ENCODE measurements at regions not wholly inside any gene's neighbourhood (a gene's known extent, or its start where the extent isn't known, plus 50 kb on each side); places are given as distances from the start of the nearest gene placed in this dataset.
"Not testable (repeated sequence)": the region's sequence is repeated elsewhere in the genome, so short reads cannot be mapped to it uniquely, and the experiment has no call there.

GRCh38 chr22:48486134-48486532 lies 1341.5 kb downstream of the BRD1 start:
- no peak for DNase-seq

GRCh38 chr22:48485149-48486133 lies 1342.2 kb downstream of the BRD1 start:
- no peak for DNase-seq

GRCh38 chr22:48483764-48484528 lies 1343.7 kb downstream of the BRD1 start:
- DNase-seq, result no peak

GRCh38 chr22:48482771-48483170 lies 1344.9 kb downstream of the BRD1 start:
- no peak for DNase-seq

DNA sequence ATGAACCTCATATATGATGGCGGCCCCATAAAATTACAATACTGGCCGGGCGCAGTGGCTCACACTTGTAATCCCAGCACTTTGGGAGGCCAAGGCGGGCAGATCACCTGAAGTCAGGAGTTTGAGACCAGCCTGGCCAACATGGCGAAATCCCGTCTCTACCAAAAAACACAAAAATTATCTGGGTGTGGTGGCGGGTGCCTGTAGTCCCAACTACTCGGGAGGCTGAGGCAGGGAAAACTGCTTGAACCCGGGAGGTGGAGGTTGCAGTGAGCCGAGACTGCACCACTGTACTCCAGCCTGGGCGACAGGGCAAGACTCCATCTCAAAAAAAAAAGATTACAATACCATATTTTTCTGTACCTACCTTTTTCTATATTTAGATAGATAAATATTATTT lies 1345.5 kb downstream of the BRD1 start:
- DNase-seq, result not testable (repeated sequence)

DNA sequence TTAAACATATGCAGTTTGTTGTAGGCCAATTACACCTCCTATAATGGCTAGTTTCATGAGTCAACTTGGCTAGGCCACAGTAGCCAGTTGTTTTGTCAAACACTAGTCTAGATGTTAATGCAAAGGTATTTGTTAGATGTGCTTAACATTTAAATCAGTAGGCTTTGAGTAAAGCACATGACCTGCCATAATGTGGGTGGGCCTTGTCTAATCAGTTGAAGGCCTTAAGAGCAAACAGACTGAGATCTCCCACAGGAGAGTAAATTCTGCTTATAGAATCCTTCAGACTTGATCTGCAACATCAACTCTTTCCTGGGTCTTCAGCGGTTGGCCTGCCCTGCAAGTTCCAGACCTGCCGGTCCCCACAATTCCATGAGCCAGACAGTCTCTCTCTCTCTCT lies 1345.9 kb downstream of the BRD1 start:
- no peak for DNase-seq

- DNase-seq, result no peak
These were observed 1349.0 kb downstream of the BRD1 start for GRCh38 chr22:48478529-48479265.

GRCh38 chr22:48478124-48478523 lies 1349.5 kb downstream of the BRD1 start:
- no peak for DNase-seq

GRCh38 chr22:48477031-48477721 lies 1350.5 kb downstream of the BRD1 start:
- DNase-seq, result no peak

DNA sequence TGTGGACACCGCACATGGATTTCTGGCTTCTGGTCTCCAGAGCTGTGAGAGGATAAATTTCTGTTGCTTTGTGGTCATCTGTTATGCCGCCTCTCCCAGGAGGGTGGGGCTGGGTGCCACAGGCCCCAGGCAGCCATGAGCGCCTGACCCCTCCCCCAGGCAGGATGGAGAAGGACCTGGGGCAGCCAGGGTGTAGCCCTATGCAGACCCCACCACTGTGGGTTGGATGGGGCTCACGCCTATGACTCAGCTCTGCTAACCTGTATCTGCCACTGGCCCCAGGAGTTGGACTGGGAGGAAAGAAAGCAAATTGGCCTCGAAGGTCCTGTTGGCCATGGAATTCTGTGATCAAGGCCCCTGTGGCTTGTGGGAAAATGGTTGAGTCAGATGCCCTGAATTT lies 1351.1 kb downstream of the BRD1 start:
- DNase-seq, result no peak

DNA sequence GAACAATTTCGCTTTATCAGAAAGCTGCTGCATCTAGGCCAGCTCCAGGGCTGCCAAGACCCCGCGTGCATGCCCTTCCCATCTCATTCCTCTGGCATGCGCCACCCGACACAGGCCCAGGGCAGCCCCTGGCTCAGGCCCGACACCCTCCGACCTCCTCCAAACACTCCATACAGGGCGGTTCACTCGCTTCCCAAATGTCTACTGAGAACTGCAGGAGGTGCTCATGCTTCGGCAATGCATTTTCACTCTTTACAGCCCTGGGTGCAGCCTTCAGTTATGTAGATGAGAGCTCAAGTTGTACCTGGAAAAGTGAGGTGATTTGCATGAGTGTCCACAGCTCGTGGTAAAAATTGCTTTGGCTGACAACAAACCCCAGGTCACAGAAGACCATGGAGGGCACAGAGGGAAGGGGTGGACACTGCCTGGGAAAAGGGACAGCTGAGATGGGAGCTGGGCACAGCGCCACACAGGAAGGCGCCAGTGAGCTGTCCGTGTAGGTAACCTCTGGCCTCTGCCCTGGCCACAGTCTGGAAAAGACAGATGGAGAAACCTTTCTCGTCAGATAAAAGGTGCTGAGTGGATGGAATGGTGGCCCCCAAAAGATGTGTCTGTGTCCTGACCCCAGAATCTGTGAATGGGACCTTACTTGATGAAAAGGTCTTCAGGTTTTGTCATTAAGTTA lies 1351.9 kb downstream of the BRD1 start:
- DNase-seq, result no peak

DNA sequence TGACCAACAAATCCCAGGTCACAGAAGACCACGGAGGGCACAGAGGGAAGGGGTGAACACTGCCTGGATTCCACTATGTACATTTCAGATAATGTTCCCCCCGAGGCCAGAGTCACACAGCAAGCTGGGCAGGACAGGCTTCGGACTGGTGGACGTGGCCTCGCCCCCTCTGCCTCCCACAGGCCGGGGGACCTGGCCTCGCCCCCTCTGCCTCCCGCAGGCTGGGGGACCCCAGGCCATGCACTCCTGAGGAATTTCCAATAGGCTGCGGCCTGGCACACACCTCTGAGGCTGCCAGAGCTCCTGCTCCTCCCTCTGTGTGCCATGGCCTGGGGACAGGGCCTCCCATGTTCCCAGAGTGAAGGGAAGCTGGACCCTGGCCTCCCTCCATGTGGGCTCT lies 1352.8 kb downstream of the BRD1 start:
- no peak for DNase-seq

DNA sequence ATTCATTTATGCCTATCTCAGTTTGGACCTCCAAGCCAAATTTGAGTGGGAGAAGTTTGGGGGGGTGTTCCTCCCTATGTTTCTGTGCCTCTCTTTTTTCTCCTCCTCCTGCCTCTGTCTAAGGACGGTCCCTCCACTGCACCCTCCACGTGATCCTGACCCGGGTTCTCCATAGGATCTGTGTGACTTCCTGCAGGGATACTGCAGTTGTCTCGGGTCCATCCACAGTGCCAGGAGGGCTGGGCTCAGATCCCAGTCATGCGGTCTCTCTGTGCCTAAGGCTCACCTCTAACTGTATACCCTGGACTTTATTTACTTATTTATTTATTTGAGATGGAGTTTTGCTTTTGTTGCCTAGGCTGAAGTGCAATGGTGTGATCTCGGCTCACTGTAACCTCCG lies 1354.5 kb downstream of the BRD1 start:
- no peak for DNase-seq

- no peak for DNase-seq
These were observed 1363.4 kb downstream of the BRD1 start for GRCh38 chr22:48464246-48464645.

- DNase-seq, result no peak
These were observed 1367.5 kb downstream of the BRD1 start for GRCh38 chr22:48459859-48460823.

- DNase-seq, result no peak
These were observed 1368.4 kb downstream of the BRD1 start for GRCh38 chr22:48459259-48459658.

DNA sequence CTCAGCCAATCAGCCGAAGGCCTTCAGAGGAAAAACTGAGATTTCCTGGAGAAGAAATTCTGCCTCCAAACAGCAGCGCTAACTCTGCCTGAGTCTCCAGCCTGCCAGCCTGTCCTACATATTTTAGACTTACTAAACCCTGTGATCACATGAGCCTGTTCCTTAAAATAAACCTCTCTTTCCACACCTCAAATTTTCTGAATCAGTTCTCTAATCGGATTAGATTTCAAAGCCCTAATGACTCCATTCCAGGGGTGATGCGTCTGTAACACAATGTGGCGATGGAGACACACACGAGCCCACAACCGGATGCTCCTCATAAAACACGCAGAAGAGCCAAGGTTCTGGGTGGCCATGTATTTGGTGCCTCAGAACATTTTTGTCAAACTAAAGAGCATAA lies 1371.2 kb downstream of the BRD1 start:
- no peak for DNase-seq

- no peak for DNase-seq
These were observed 1373.8 kb downstream of the BRD1 start for GRCh38 chr22:48453751-48454485.

DNA sequence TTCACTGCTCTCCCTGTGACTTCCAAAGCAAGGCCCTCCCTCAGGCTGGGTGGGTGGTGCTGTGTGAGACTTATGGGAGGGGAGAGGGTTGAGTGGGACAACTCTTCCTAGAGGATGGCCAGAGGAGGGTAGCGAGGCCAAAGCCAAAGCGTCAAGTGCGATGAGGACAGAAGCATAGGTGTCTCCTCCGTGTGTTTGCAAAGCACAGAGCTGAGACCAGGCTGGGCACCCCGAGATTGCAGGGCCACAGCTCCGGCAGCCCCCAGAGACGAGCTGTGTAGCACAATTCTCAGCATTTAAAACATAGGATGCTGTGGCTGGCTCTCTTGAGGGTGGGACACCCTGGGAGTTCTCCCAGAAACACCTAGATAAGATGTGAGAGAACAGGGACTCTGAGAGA lies 1374.5 kb downstream of the BRD1 start:
- no peak for DNase-seq

DNA sequence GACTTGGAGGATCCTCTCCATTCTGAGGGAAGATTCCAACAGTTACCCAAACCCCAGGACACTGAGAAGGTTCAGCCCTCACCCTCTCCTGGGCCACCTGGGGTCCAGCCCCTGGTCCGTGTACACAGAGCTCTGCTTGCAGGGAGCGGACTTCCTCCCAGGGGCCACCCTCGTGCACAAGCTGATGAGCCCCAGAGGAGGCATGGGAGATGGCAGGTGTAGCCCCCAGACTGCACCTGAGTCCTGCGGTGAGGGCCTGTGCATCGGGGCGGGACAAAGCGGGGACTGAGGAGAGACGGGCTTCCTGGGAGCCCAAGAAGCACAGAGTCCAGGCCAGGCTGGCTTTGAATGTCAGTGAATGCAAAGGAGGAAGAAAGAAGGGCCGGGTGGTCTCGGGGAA lies 1374.9 kb downstream of the BRD1 start:
- DNase-seq, result no peak

Data from activated effector memory CD4-positive, alpha-beta T cell treated with Interleukin-2 at 50 U/mL for 16 hours (primary cell).